H1 (cell line): ENCODE measurements at regions not wholly inside any gene's neighbourhood (a gene's known extent, or its start where the extent isn't known, plus 50 kb on each side); places are given as distances from the start of the nearest gene placed in this dataset.

Experiments
- BACH1 ChIP-seq: IDR thresholded peaks from 2 replicates; pipeline ENCODE4 v1.6.1; 2012; ENCODE audit warnings: low read length, improper control_type of control experiment
- CHD1 ChIP-seq: IDR thresholded peaks from 2 replicates; pipeline ENCODE4 v1.6.1; 2012; ENCODE audit warnings: low read depth, low read length, improper control_type of control experiment
- CTCF ChIP-seq, 3 experiments: IDR thresholded peaks; 1 replicate in 2 of 3; 2 replicates in 1 of 3; pipeline versions ENCODE4 v1.5.1 to v1.6.1; 2011; ENCODE audit warnings: low read length in 3 of 3, mild to moderate bottlenecking in 3 of 3, inconsistent platforms in 2 of 3, low read depth in 1 of 3, moderate library complexity in 1 of 3; ENCODE audit not compliant: insufficient read depth in 1 of 3; ENCODE audit errors: control extremely low read depth in 1 of 3
- KDM5A ChIP-seq: fragments of 200-600 bp; IDR thresholded peaks from 2 replicates; pipeline ENCODE4 v1.7.1; 2012; ENCODE audit warnings: mild to moderate bottlenecking, low read length, inconsistent platforms, mixed read lengths
- SP1 ChIP-seq: IDR thresholded peaks from 2 replicates; pipeline ENCODE4 v1.6.1; 2011; ENCODE audit warnings: low read depth, low read length

GRCh38 chr5:167839065-167839464 is 452.4 kb upstream of the WWC1 start:
- TF ChIP-seq CHD1 (no peak), SP1 (no peak), BACH1 (no peak), CTCF (IDR thresholded peaks at IDR 0.05; ENCODE audit: control extremely low read depth in 1 of 3, insufficient read depth in 1 of 3, low read depth in 1 of 3, low read length in 3 of 3) (no peak), KDM5A (no peak)
